H1 (cell line): ENCODE measurements at regions not wholly inside any gene's neighbourhood (a gene's known extent, or its start where the extent isn't known, plus 50 kb on each side); places are given as distances from the start of the nearest gene placed in this dataset.

Experiments used
- CTCF ChIA-PET: fragments of 300-600 bp; sonication (Branson Sonifier 250); formaldehyde crosslinking; loops from one replicate; lab custom pipeline; 2021; ENCODE audit not compliant: partially characterized antibody; lab: Charles Lee
- POLR2A ChIA-PET: fragments of 300-600 bp; sonication (Branson Sonifier 250); formaldehyde crosslinking; loops from one replicate; lab custom pipeline; 2021; ENCODE audit warnings: inconsistent platforms; ENCODE audit not compliant: partially characterized antibody; lab: Charles Lee
- DNase-seq, 2 experiments: peaks; one replicate each; pipeline versions ENCODE4 v3.0.0 to v3.0.0-alpha.2; 2010 to 2022; ENCODE audit warnings: low spot score in 2 of 2, low read depth in 1 of 2, mixed read lengths in 1 of 2
- FAIRE-seq: peaks from 2 replicates; lab custom pipeline; 2011; peaks lifted over from hg19 to GRCh38; lab: Jason Lieb, UNC
- H2AFZ ChIP-seq: 2 replicates; pipeline ENCODE4 v1.8.1; 2012; ENCODE audit warnings: low read length, inconsistent platforms
- H2AK5ac ChIP-seq: 2 replicates; pipeline ENCODE4 v1.6.1; 2013; ENCODE audit warnings: low read depth, low read length
- H2BK120ac ChIP-seq: replicated peaks from 2 replicates; pipeline ENCODE3; 2013; ENCODE audit warnings: low read depth, low read length, inconsistent platforms
- H2BK12ac ChIP-seq: 2 replicates; pipeline ENCODE4 v1.6.1; 2013; ENCODE audit warnings: low read depth, low read length
- H2BK15ac ChIP-seq: 2 replicates; pipeline ENCODE4 v1.6.1; 2013; ENCODE audit warnings: low read length
- H2BK20ac ChIP-seq: 2 replicates; pipeline ENCODE4 v1.6.1; 2013; ENCODE audit warnings: low read length
- H2BK5ac ChIP-seq: 2 replicates; pipeline ENCODE4 v1.6.1; 2013; ENCODE audit warnings: low read depth, low read length
- H3K14ac ChIP-seq: 2 replicates; pipeline ENCODE4 v1.6.1; 2013; ENCODE audit warnings: inconsistent platforms; ENCODE audit not compliant: insufficient read length
- H3K18ac ChIP-seq: 2 replicates; pipeline ENCODE4 v1.6.1; 2013; ENCODE audit warnings: low read length; ENCODE audit errors: extremely low read depth
- H3K23ac ChIP-seq: 2 replicates; pipeline ENCODE4 v1.6.1; 2013; ENCODE audit warnings: inconsistent platforms; ENCODE audit not compliant: insufficient read length
- H3K23me2 ChIP-seq: 2 replicates; pipeline ENCODE4 v1.6.1; 2013; ENCODE audit warnings: low read depth, low read length
- H3K27ac ChIP-seq: 2 replicates; pipeline ENCODE4 v1.6.1; 2011; ENCODE audit warnings: low read depth, low read length, inconsistent platforms
- H3K27me3 ChIP-seq, 4 experiments: replicated peaks in 1 of 4; 1 replicate in 1 of 4; 2 replicates in 3 of 4; pipeline versions ENCODE4 v1.6.1 to v1.8.1; 2011 to 2013; ENCODE audit warnings: low read length in 3 of 4, mild to moderate bottlenecking in 3 of 4, inconsistent platforms in 2 of 4, mixed read lengths in 2 of 4, moderate library complexity in 1 of 4; ENCODE audit not compliant: control insufficient read depth in 3 of 4, insufficient read depth in 3 of 4; ENCODE audit errors: extremely low read depth in 1 of 4
- H3K36me3 ChIP-seq, 4 experiments: 2 replicates each; pipeline versions ENCODE4 v1.6.1 to v1.8.1; 2011 to 2013; ENCODE audit warnings: mild to moderate bottlenecking in 4 of 4, low read length in 3 of 4, moderate library complexity in 2 of 4, control low read depth in 1 of 4, inconsistent platforms in 1 of 4; ENCODE audit not compliant: insufficient read depth in 4 of 4, control insufficient read depth in 2 of 4
- H3K4ac ChIP-seq: replicated peaks from 2 replicates; pipeline ENCODE3; 2013; ENCODE audit warnings: low read length, low read depth, mixed read lengths, inconsistent platforms; ENCODE audit not compliant: insufficient read length
- H3K4me1 ChIP-seq, 4 experiments: replicated peaks in 1 of 4; 1 replicate in 1 of 4; 2 replicates in 3 of 4; pipeline versions ENCODE4 v1.6.1 to v1.8.1; 2011 to 2013; ENCODE audit warnings: low read length in 3 of 4, inconsistent platforms in 2 of 4, mixed read lengths in 1 of 4; ENCODE audit not compliant: insufficient read depth in 4 of 4, control insufficient read depth in 3 of 4
- H3K4me2 ChIP-seq, 2 experiments: 2 replicates each; pipeline versions ENCODE4 v1.6.1 to v1.8.1; 2011 to 2013; ENCODE audit warnings: low read depth in 2 of 2, low read length in 2 of 2, control low read depth in 1 of 2, inconsistent platforms in 1 of 2, mild to moderate bottlenecking in 1 of 2; ENCODE audit not compliant: insufficient read depth in 1 of 2
- H3K4me3 ChIP-seq, 4 experiments: fragments of 200-600, 300-600 bp in 1 of 4; sonication (generic), shearing (Covaris generic), sonication (Bioruptor Twin) in 1 of 4; 2 replicates each; pipeline versions ENCODE4 v1.5.1 to v1.8.1; 2011 to 2016; ENCODE audit warnings: low read length in 4 of 4, low read depth in 3 of 4, control low read depth in 2 of 4, inconsistent platforms in 2 of 4, mild to moderate bottlenecking in 2 of 4, mixed read lengths in 1 of 4, moderate library complexity in 1 of 4; ENCODE audit not compliant: insufficient read depth in 2 of 4; ENCODE audit errors: extremely low read depth in 1 of 4
- H3K56ac ChIP-seq: replicated peaks from 2 replicates; pipeline ENCODE3; 2013; ENCODE audit warnings: low read depth, mild to moderate bottlenecking, mixed read lengths, low read length, inconsistent platforms; ENCODE audit not compliant: insufficient read length
- H3K79me1 ChIP-seq: 2 replicates; pipeline ENCODE4 v1.6.1; 2013; ENCODE audit warnings: low read depth, low read length, control low read depth
- H3K79me2 ChIP-seq, 2 experiments: 2 replicates each; pipeline versions ENCODE4 v1.6.1 to v1.8.1; 2012 to 2013; ENCODE audit warnings: low read length in 2 of 2, mild to moderate bottlenecking in 2 of 2, inconsistent platforms in 1 of 2; ENCODE audit not compliant: insufficient read depth in 2 of 2, control insufficient read depth in 1 of 2
- H3K9ac ChIP-seq, 4 experiments: replicated peaks in 1 of 4; 1 replicate in 1 of 4; 2 replicates in 3 of 4; pipeline versions ENCODE4 v1.6.1 to v1.8.1; 2011 to 2013; ENCODE audit warnings: low read depth in 3 of 4, low read length in 3 of 4, control low read depth in 2 of 4, mild to moderate bottlenecking in 2 of 4, moderate library complexity in 2 of 4, inconsistent platforms in 1 of 4; ENCODE audit errors: extremely low read depth in 1 of 4
- H3K9me3 ChIP-seq, 2 experiments: 2 replicates each; pipeline versions ENCODE4 v1.6.1 to v1.8.1; 2012 to 2013; ENCODE audit warnings: mild to moderate bottlenecking in 2 of 2, moderate library complexity in 2 of 2, control low read depth in 1 of 2, inconsistent platforms in 1 of 2, low read depth in 1 of 2, low read length in 1 of 2, mixed read lengths in 1 of 2; ENCODE audit not compliant: insufficient read depth in 2 of 2
- H4K20me1 ChIP-seq, 2 experiments: replicated peaks in 1 of 2; 2 replicates each; pipeline versions ENCODE3 to v1.8.1; 2011 to 2013; ENCODE audit warnings: inconsistent platforms in 2 of 2, low read length in 2 of 2, mild to moderate bottlenecking in 1 of 2; ENCODE audit not compliant: insufficient read depth in 2 of 2, control insufficient read depth in 1 of 2
- H4K5ac ChIP-seq: 2 replicates; pipeline ENCODE4 v1.6.1; 2013; ENCODE audit warnings: low read length, low read depth, mixed read lengths, inconsistent platforms; ENCODE audit not compliant: insufficient read length
- H4K8ac ChIP-seq: 2 replicates; pipeline ENCODE4 v1.8.0; 2013; ENCODE audit warnings: mild to moderate bottlenecking, moderate library complexity, low read length, inconsistent platforms; ENCODE audit not compliant: insufficient read depth; ENCODE audit errors: extremely low read depth
- H4K91ac ChIP-seq: replicated peaks from 2 replicates; pipeline ENCODE3; 2013; ENCODE audit warnings: low read length, mixed read lengths, inconsistent platforms; ENCODE audit not compliant: insufficient read length
- ASH2L ChIP-seq: fragments of 200-600, 300-600 bp; sonication (generic); IDR thresholded peaks from one replicate; pipeline ENCODE4 v1.7.1; 2017; ENCODE audit warnings: low read length
- CHD2 ChIP-seq: IDR thresholded peaks from 2 replicates; pipeline ENCODE4 v1.6.1; 2012; ENCODE audit warnings: low read length, improper control_type of control experiment
- E2F6 ChIP-seq: IDR thresholded peaks from 2 replicates; pipeline ENCODE4 v1.6.1; 2012; ENCODE audit warnings: inconsistent platforms
- EGR1 ChIP-seq: IDR thresholded peaks from 2 replicates; pipeline ENCODE4 v1.6.1; 2011; ENCODE audit warnings: low read depth, low read length, borderline replicate concordance
- HDAC2 ChIP-seq, 2 experiments: fragments of 300-600 bp in 1 of 2; sonication (generic) in 1 of 2; IDR thresholded peaks; 2 replicates each; pipeline ENCODE4 v1.6.1; 2011 to 2012; ENCODE audit warnings: low read depth in 2 of 2, low read length in 2 of 2, mild to moderate bottlenecking in 2 of 2, moderate library complexity in 2 of 2, borderline replicate concordance in 1 of 2, inconsistent platforms in 1 of 2
- KDM4A ChIP-seq: IDR thresholded peaks from one replicate; pipeline ENCODE4 v1.7.1; 2012; ENCODE audit warnings: low read depth, mild to moderate bottlenecking, moderate library complexity, low read length, inconsistent platforms; ENCODE audit not compliant: severe bottlenecking
- NRF1 ChIP-seq: IDR thresholded peaks from 2 replicates; pipeline ENCODE4 v1.6.1; 2011; ENCODE audit warnings: mild to moderate bottlenecking, low read depth, low read length, improper control_type of control experiment
- POLR2A ChIP-seq, 2 experiments: IDR thresholded peaks; 1 replicate in 1 of 2; 2 replicates in 1 of 2; pipeline ENCODE4 v1.6.1; 2011; ENCODE audit warnings: low read depth in 2 of 2, low read length in 2 of 2, mild to moderate bottlenecking in 2 of 2; ENCODE audit errors: control extremely low read depth in 1 of 2
- POLR2AphosphoS5 ChIP-seq: IDR thresholded peaks from 2 replicates; pipeline ENCODE4 v1.6.1; 2011; ENCODE audit warnings: low read depth, low read length
- RFX5 ChIP-seq: IDR thresholded peaks from 2 replicates; pipeline ENCODE4 v1.6.1; 2011; ENCODE audit warnings: low read depth, low read length, improper control_type of control experiment, borderline replicate concordance
- RNF2 ChIP-seq: fragments of 200-900, 300-1000 bp; sonication (generic); IDR thresholded peaks from 2 replicates; pipeline ENCODE4 v1.7.1; 2016; ENCODE audit warnings: borderline replicate concordance, low read depth, mild to moderate bottlenecking, antibody characterized with exemption, low read length; ENCODE audit not compliant: poor library complexity, severe bottlenecking; ENCODE audit errors: missing control alignments
- SIX5 ChIP-seq: IDR thresholded peaks from 2 replicates; pipeline ENCODE4 v1.6.1; 2011; ENCODE audit warnings: mild to moderate bottlenecking, low read depth, low read length
- ZNF274 ChIP-seq: IDR thresholded peaks from 2 replicates; pipeline ENCODE4 v1.7.0; 2012; ENCODE audit warnings: low read length, borderline replicate concordance; ENCODE audit errors: extremely low read depth
- WGBS, 2 experiments: shearing (Covaris generic) in 1 of 2; methylation state at CpG; one replicate each; pipeline versions ENCODE4 v1.1.6 to v1.1.7; 2013 to 2015; ENCODE audit warnings: low lambda C conversion rate in 2 of 2, mixed read lengths in 2 of 2, inconsistent platforms in 1 of 2, low coverage in 1 of 2, missing lambda C conversion rate in 1 of 2; ENCODE audit not compliant: insufficient replicate concordance in 2 of 2, insufficient coverage in 1 of 2, insufficient read length in 1 of 2; ENCODE audit errors: extremely low coverage in 1 of 2, missing lambda C conversion rate in 1 of 2; 5-methylcytosine and 5-hydroxymethylcytosine counted together

GRCh38 chr5:1747803-1748085, 51.9 kb downstream of the MRPL36 start:
- Histone ChIP-seq H2BK20ac (no peak overlapping the region), H3K79me1 (no peaks in the 10 kb centered on the region), H3K9me3 (no peaks in the 10 kb centered on the region), H3K36me3 (no peaks in the 10 kb centered on the region), H3K23me2 (no peaks in the 10 kb centered on the region), H3K27ac (no peak overlapping the region), H2AK5ac (no peak overlapping the region), H4K91ac (no peak overlapping the region), H3K56ac (no peak overlapping the region), H4K8ac (no peak overlapping the region), H3K14ac (no peak overlapping the region), H2BK12ac (no peak overlapping the region), H3K18ac (no peak overlapping the region), H4K20me1 (no peaks in the 10 kb centered on the region), H3K4ac (no peak overlapping the region), H3K79me2 (no peaks in the 10 kb centered on the region), H2BK120ac (no peak overlapping the region), H2AFZ (no peak overlapping the region), H4K5ac (no peak overlapping the region), H3K4me2 (no peak overlapping the region), H3K9ac (no peak overlapping the region), H2BK15ac (no peak overlapping the region), H3K4me1 (peaks cover 0 to 6% (median 0%) of the 10 kb centered on the region in 4 experiments; a peak in 2 of 7 replicates), H3K27me3 (no peaks in the 10 kb centered on the region), H3K4me3 (no peak overlapping the region), H3K23ac (no peak overlapping the region), H2BK5ac (no peak overlapping the region)
- DNase-seq (no peak), FAIRE-seq (no peak)
- ChIA-PET POLR2A (no interaction called here), CTCF (interaction anchor here (2.4 to 10.6 kb wide), 2 partner anchors 10 to 15 kb away, joined by 8 to 74 read pairs; no protein-coding TSS in a partner anchor)
- 79% methylated on average over 5 of the region's 5 CpGs; no CpG with 5 or more reads in 1 of the 2 experiments for WGBS, 2 experiments
- TF ChIP-seq E2F6: no peak
- TF ChIP-seq POLR2A (IDR thresholded peaks at IDR 0.05; ENCODE audit: control extremely low read depth in 1 of 2, low read depth in 2 of 2, low read length in 2 of 2): no peak
- no peak for TF ChIP-seq KDM4A
- no peak for TF ChIP-seq ZNF274
- TF ChIP-seq EGR1: no peak
- no peak for TF ChIP-seq CHD2
- no peak for TF ChIP-seq RFX5
- no peak for TF ChIP-seq HDAC2 (IDR thresholded peaks at IDR 0.05; ENCODE audit: borderline replicate concordance in 1 of 2, low read depth in 2 of 2, low read length in 2 of 2)
- TF ChIP-seq POLR2AphosphoS5: no peak
- TF ChIP-seq ASH2L: no peak
- TF ChIP-seq SIX5: no peak
- TF ChIP-seq RNF2: no peak
- no peak for TF ChIP-seq NRF1
